Peyer's patch (tissue), 4 donors: ENCODE measurements at regions not wholly inside any gene's neighbourhood (a gene's known extent, or its start where the extent isn't known, plus 50 kb on each side); places are given as distances from the start of the nearest gene placed in this dataset.

ENCODE experiments used
- DNase-seq, 3 donors: peaks; one replicate each; pipeline ENCODE4 v3.0.0-alpha.2; 2017 to 2019
- H3K27ac ChIP-seq, 4 donors: fragments of 200-600 bp; sonication (generic); one replicate each; pipeline ENCODE4 v1.5.1; 2016 to 2019
- H3K27me3 ChIP-seq, 2 donors: fragments of 200-600 bp; sonication (generic); one replicate each; pipeline ENCODE4 v1.5.1; 2019
- H3K36me3 ChIP-seq, 3 donors: fragments of 200-600 bp; sonication (generic); one replicate each; pipeline ENCODE4 v1.5.1; 2016 to 2019
- H3K4me1 ChIP-seq, 4 donors: fragments of 200-600 bp; sonication (generic); one replicate each; pipeline ENCODE4 v1.5.1; 2016 to 2019
- H3K4me3 ChIP-seq, 4 donors: fragments of 200-600 bp; sonication (generic); 1 replicate in 3 of 4; 2 replicates in 1 of 4; pipeline ENCODE4 v1.5.1; 2016 to 2019; ENCODE audit warnings: mild to moderate bottlenecking in 1 of 4
- H3K9me3 ChIP-seq, 4 donors: fragments of 200-600 bp; sonication (generic); one replicate each; pipeline ENCODE4 v1.5.1; 2016 to 2019; ENCODE audit warnings: mild to moderate bottlenecking in 1 of 4
- POLR2A ChIP-seq, 2 donors: fragments of 450-650 bp; IDR thresholded peaks; one replicate each; pipeline ENCODE4 v1.5.1; 2017; ENCODE audit warnings: antibody characterized with exemption in 2 of 2, mild to moderate bottlenecking in 2 of 2, moderate library complexity in 2 of 2
- TF ChIP-seq, protein P1 (sequence below), 6 experiments: fragments of 450-650 bp in 4 of 6; fragments of 200-600 bp in 2 of 6; sonication (generic) in 1 of 6; IDR thresholded peaks; one replicate each; pipeline ENCODE4 v1.5.1; 2017 to 2019; ENCODE audit warnings: antibody characterized with exemption in 6 of 6, mild to moderate bottlenecking in 3 of 6, moderate library complexity in 1 of 6

DNA sequence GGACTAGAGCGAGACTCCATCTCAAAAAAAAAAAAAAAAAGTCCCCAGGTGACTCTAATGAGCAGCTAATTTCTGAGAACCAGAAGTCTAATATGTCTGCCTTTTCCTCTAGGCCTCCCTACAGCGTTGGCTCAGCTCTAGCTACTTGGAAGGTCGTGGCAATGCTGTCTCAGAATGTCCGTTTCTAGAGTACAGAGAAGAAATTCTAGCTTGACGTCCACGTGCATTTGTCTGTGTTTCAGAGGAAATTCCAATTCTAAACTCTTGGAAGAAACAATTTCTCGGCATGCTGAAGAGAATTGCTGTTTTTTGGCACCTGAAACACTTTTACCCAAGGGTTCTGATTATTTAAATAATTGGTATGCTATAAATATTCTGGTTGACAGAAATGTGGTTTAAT, 78.8 kb downstream of the SOX2 start:
- Histone ChIP-seq H3K27ac (no peak overlapping the region), H3K36me3 (no peaks in the 10 kb centered on the region), H3K27me3 (no peaks in the 10 kb centered on the region), H3K4me3 (no peak overlapping the region), H3K9me3 (no peaks in the 10 kb centered on the region), H3K4me1 (no peaks in the 10 kb centered on the region)
- no peak for DNase-seq
- TF ChIP-seq, protein P1, sequence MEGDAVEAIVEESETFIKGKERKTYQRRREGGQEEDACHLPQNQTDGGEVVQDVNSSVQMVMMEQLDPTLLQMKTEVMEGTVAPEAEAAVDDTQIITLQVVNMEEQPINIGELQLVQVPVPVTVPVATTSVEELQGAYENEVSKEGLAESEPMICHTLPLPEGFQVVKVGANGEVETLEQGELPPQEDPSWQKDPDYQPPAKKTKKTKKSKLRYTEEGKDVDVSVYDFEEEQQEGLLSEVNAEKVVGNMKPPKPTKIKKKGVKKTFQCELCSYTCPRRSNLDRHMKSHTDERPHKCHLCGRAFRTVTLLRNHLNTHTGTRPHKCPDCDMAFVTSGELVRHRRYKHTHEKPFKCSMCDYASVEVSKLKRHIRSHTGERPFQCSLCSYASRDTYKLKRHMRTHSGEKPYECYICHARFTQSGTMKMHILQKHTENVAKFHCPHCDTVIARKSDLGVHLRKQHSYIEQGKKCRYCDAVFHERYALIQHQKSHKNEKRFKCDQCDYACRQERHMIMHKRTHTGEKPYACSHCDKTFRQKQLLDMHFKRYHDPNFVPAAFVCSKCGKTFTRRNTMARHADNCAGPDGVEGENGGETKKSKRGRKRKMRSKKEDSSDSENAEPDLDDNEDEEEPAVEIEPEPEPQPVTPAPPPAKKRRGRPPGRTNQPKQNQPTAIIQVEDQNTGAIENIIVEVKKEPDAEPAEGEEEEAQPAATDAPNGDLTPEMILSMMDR (IDR thresholded peaks at IDR 0.05) = no peak
- no peak for TF ChIP-seq POLR2A (IDR thresholded peaks at IDR 0.05)

DNA sequence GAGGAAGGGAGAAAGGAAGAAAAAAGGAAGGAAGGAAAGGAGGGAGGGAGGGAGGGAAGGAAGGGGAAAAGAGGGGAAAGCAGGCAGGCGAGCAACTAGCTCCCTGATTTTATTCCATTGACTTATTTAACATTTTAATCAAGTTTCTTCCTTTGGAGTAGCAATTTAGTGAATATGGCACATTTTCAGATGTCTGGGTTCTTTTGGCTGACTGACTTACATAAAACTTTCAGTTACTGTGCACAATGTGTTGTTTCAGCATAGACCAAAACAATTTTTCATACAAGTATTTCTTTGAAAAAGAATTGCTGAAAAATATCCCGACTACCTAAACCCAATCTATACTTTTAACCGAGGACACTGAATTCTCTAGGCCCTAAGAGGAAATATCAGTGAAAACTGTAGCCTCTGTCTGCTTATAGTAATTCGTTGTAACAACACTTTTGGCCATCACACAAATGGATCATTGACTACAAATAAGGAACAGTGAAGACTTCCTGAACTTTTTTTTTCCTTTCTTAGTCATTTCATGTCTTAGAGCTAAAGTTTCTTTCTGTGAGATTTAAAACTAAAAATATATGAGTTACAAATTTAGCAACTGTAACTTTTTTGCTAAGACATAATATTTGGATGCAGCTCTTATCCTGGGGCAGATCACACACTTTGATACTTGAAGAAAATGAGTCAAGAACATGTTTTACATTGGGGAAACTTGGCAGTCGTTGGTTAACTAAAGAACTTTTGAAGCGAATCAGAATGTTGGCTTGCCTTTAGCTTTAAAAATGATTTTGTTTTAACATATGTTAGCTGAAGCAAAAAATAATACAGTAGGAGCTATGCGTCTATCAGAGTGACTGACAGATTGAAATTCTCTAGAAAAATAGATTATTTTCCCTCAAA, 79.6 kb downstream of the SOX2 start:
- Histone ChIP-seq H3K4me1 (no peaks in the 10 kb centered on the region), H3K36me3 (no peaks in the 10 kb centered on the region), H3K27ac (no peak overlapping the region), H3K9me3 (no peaks in the 10 kb centered on the region), H3K4me3 (no peak overlapping the region), H3K27me3 (no peaks in the 10 kb centered on the region)
- no peak for TF ChIP-seq POLR2A (IDR thresholded peaks at IDR 0.05)
- TF ChIP-seq, protein P1 (IDR thresholded peaks at IDR 0.05) = no peak
- no peak for DNase-seq

DNA sequence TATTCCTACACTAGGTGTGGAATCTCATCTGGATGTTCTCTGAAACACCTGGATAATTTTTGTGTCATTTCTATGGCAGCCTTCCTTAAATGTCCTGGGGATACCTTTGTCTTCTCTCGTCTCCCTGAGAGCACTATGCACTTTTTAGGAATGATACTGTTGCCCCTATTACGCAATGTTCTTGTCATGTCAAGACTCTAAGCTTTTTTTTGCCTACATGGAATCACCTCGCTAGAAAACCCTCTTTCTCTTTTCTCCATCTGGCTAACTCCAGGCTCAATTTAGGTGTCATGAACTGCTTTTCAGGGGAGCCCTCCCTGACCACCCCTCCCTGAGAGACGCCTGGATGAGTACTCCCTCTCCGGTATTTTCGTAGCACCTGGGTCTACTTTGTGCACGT, 81.3 kb downstream of the SOX2 start:
- DNase-seq = no peak
- no peak for TF ChIP-seq POLR2A (IDR thresholded peaks at IDR 0.05)
- TF ChIP-seq, protein P1 (IDR thresholded peaks at IDR 0.05) = no peak
- Histone ChIP-seq H3K4me1 (no peaks in the 10 kb centered on the region), H3K27me3 (no peaks in the 10 kb centered on the region), H3K27ac (no peak overlapping the region), H3K4me3 (no peak overlapping the region), H3K9me3 (no peaks in the 10 kb centered on the region), H3K36me3 (no peaks in the 10 kb centered on the region)

DNA sequence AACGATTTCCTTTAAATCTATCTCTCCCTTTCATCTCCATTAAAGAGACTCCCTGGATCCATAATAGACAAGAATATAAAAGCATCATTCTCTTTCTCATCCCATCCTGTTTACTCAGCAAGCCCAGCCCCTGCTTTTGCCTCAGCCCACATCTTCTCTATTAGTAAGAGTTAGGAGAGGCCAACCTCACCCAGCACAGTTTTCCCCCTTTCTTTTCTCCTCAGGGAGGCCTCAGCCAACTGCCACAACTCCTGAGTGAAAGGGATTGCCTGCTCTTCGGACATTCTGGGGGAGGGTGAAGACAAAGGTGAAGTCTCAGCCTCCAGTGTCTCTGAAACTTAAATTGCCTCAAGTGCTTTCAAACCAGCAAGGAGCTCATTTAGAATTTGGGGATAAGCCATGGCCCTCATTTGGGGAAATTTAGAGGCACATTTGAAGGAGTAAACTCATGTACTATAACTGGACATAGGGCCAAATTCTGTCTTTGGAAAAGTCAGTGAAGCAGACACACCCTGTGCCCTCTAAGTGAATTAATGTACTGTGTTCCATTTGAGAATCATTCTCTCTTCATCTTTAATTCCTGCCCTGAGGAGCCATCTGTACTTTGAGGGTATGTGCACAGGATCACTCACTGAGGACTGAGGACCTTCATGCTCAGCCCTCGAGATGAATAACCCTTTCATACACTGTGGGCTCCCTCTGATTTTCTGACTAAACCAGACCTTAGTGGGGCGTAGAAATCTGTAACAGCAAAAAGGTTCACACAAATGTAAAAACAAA, 82.5 kb downstream of the SOX2 start:
- Histone ChIP-seq H3K9me3 (no peaks in the 10 kb centered on the region), H3K4me1 (no peaks in the 10 kb centered on the region), H3K27me3 (no peaks in the 10 kb centered on the region), H3K36me3 (no peaks in the 10 kb centered on the region), H3K4me3 (no peak overlapping the region), H3K27ac (no peak overlapping the region)
- TF ChIP-seq, protein P1 (IDR thresholded peaks at IDR 0.05) = no peak
- no peak for TF ChIP-seq POLR2A (IDR thresholded peaks at IDR 0.05)
- DNase-seq = no peak

DNA sequence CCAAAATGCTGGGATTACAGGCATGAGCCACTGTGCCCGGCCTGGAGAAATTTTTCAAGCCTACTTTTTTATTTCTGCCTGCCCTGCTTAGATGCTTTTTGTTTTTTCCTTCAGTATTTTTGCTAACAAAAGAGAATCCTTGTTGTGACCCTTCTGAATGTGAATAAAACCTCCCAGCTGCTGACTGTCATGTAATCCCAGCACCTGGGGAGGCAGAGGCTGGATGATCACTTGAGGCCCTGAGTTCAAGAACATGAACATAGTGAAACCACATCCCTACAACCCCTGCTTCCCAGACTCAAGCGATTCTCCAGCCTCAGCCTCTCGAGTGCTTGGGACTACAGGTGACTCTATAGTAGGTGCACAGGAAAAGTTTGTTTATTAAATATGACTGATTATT, 84.9 kb downstream of the SOX2 start:
- no peak overlapping the region for H3K27ac ChIP-seq
- no peaks in the 10 kb centered on the region for H3K4me1 ChIP-seq
- TF ChIP-seq, protein P1 (IDR thresholded peaks at IDR 0.05) = no peak
- no peak for TF ChIP-seq POLR2A (IDR thresholded peaks at IDR 0.05)
- no peak for DNase-seq
- H3K4me3 ChIP-seq = no peak overlapping the region
- no peaks in the 10 kb centered on the region for H3K27me3 ChIP-seq
- H3K9me3 ChIP-seq = no peaks in the 10 kb centered on the region
- H3K36me3 ChIP-seq = no peaks in the 10 kb centered on the region
